Endothelial cell of umbilical vein (primary cell): ENCODE measurements at regions not wholly inside any gene's neighbourhood (a gene's known extent, or its start where the extent isn't known, plus 50 kb on each side); places are given as distances from the start of the nearest gene placed in this dataset.

Source experiments
- EZH2 ChIP-seq: IDR thresholded peaks from 2 replicates; pipeline ENCODE4 v1.6.1; 2012; ENCODE audit warnings: borderline replicate concordance, low read depth, mild to moderate bottlenecking, moderate library complexity, low read length, inconsistent platforms; ENCODE audit not compliant: severe bottlenecking
- MYC ChIP-seq: IDR thresholded peaks from one replicate; pipeline ENCODE4 v1.6.1; 2011; ENCODE audit warnings: mild to moderate bottlenecking, low read depth, low read length

DNA sequence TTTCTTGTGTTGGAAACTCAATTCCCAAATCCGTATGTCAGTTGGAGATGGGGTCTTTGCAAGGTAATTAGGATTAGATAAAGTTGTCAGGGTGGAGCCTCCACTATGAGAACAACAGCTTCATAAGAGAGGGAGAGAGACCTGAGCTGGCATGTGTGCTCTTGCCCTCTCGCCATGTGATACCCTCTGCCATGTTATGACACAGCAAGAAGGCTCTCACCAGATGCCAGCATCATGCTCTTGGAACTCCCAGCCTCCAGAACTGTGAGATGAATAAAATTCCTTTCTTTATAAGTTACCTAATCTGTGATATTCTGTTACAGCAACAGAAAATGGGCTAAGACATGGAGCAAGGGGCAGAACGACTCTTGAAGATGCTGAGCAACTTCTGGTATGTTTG lies 201.9 kb upstream of the BOD1L1 start:
- TF ChIP-seq MYC (no peak), EZH2 (no peak)
